Cardiac fibroblast (primary cell): ENCODE measurements at regions not wholly inside any gene's neighbourhood (a gene's known extent, or its start where the extent isn't known, plus 50 kb on each side); places are given as distances from the start of the nearest gene placed in this dataset.
"Not testable (repeated sequence)": the region's sequence is repeated elsewhere in the genome, so short reads cannot be mapped to it uniquely, and the experiment has no call there.

ENCODE experiments used
- DNase-seq, 2 donors: peaks; one replicate each; pipeline versions ENCODE4 v3.0.0 to v3.0.0-alpha.2; 2010; ENCODE audit warnings: low read depth in 2 of 2
- H3K4me3 ChIP-seq, 2 donors: replicated peaks in 1 of 2; 1 replicate in 1 of 2; 2 replicates in 1 of 2; pipeline ENCODE4 v1.5.1; 2011; ENCODE audit warnings: low read depth in 2 of 2, low read length in 2 of 2, mild to moderate bottlenecking in 2 of 2, moderate library complexity in 1 of 2
- TF ChIP-seq, protein P1 (sequence below): IDR thresholded peaks from one replicate; pipeline ENCODE4 v1.5.1; 2011; ENCODE audit warnings: low read depth, mild to moderate bottlenecking, low read length, inconsistent platforms

DNA sequence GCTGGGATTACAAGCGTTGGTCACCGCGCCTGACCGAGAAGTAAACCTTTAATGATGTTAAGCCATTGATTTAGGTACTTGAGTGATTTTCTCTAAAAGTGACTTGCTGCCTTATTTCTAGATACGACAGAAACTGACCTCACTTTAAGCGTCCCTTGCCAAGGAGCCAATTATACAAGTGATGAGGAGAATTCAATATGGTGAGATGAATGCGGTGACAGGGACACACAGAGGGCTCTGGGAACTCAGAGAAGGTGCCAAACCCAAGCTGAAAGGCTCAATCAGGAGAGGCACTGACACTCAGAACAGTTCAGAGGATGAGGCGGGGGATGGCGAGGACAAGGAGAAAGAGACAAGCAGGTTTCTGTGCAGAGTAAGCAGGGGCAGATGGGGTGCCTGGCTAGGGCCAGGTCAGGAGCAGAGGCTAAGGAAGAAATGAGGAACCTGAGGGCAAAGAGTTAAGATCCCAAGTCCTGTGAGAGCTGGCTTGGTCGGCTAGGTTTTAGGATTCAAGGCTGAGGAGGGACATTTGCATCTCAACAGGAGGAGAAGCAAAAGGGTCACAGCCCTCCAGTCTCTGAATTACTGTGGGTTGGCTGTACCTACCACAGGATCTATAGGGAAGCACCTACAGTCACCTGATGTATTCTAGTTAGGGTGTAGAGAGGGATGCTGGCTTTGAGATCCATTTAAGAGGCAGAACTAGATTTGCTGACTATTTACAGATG is 83.2 kb upstream of the USP24 start:
- no peak overlapping the region for H3K4me3 ChIP-seq
- TF ChIP-seq, protein P1, sequence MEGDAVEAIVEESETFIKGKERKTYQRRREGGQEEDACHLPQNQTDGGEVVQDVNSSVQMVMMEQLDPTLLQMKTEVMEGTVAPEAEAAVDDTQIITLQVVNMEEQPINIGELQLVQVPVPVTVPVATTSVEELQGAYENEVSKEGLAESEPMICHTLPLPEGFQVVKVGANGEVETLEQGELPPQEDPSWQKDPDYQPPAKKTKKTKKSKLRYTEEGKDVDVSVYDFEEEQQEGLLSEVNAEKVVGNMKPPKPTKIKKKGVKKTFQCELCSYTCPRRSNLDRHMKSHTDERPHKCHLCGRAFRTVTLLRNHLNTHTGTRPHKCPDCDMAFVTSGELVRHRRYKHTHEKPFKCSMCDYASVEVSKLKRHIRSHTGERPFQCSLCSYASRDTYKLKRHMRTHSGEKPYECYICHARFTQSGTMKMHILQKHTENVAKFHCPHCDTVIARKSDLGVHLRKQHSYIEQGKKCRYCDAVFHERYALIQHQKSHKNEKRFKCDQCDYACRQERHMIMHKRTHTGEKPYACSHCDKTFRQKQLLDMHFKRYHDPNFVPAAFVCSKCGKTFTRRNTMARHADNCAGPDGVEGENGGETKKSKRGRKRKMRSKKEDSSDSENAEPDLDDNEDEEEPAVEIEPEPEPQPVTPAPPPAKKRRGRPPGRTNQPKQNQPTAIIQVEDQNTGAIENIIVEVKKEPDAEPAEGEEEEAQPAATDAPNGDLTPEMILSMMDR = no peak
- DNase-seq = no peak

DNA sequence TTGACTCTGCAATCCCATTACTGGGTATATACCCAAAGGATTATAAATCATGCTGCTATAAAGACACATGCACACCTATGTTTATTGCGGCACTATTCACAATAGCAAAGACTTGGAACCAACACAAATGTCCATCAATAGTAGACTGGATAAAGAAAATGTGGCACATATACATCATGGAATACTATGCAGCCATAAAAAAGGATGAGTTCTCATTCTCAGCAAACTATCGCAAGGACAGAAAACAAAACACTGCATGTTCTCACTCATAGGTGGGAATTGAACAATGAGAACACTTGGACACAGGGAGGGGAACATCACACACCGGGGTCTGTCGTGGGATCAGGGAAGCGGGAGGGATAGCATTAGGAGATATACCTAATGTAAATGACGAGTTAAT is 81.1 kb upstream of the USP24 start:
- H3K4me3 ChIP-seq, DNase-seq: not testable (repeated sequence)

DNA sequence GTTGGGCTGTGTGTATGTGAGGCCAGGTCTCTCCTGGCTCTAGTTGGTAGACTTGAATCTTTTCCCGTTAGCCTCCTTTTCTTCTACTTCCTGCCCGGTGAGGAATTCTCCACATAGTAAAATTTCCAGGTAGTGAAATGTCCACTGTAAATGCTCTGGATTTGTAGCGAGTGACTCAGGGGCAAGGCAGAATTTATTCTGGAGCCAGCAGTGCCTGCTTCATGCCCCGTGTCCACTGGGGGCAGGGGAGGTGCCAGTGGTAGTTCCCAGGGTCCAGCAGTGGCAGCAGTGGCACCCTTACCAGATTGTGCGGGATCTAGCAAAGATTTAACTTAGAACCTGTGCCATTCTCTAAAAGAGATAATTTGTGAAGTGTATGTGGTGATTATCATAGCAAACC is 74.5 kb upstream of the USP24 start:
- H3K4me3 ChIP-seq = no peak overlapping the region
- DNase-seq = no peak
- TF ChIP-seq, protein P1 = peak; percentile 12

DNA sequence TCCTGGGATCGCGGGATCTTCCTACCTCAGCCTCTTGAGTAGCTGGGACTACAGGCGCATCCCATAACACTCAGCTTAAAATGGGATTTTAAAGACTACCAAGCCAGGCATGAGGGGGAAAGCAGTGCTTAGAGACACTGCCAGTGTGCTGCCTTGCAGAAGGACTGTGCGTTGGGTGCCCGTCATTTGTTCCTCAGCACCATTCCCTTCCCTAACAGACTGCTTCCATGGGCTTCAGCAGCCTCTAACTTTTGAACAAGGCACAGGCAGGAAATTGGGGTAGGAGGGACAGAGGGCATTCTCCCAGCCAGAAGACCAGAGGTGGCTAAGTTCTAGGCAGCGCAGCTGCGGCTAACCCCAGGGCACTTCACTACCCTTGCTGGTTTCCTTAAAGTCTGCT is 73.9 kb upstream of the USP24 start:
- no peak for DNase-seq
- no peak overlapping the region for H3K4me3 ChIP-seq
- TF ChIP-seq, protein P1 = no peak

DNA sequence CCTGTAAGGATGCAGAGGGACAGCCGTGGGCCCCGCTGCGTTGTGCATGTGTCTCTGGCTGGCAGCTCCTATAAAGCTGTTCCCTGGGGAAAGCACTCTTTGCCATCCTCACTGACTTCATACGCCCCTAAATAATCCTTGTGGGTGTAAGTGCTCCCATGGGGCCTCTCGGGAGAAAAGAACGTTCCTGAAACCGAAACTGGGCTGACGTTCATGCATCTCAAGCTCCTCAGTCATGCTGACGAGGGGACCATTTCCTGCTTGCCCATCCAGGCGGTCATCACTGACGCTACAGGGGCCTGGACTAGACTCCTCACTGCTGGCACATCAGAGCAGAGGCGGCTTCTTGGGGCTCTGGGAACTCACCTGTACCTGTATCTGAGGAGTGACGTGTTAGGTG is 73.1 kb upstream of the USP24 start:
- TF ChIP-seq, protein P1 = no peak
- no peak overlapping the region for H3K4me3 ChIP-seq
- DNase-seq = peak in 1 of 2 donors; percentile 92

DNA sequence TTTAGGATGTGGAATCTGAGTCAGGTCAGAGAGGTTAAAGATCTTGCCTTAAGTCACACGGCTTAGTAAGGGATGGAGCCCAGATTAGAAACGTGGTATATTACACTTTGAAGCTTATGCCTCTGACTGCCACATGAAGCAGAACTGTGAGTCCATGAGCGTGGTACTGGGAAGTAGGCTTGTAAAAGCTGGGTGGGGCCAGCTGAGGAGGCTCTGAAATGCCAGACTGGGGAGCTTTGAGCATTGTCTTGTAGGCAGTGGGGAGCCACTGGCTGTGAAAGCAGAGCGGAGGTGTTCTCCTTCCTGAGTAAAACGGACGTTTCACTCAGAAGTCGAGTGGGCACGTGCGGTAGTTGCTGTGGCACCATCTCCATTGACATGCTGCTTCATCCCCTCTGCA is 72.6 kb upstream of the USP24 start:
- no peak overlapping the region for H3K4me3 ChIP-seq
- DNase-seq = peak in 1 of 2 donors; percentile 28
- TF ChIP-seq, protein P1 = no peak

DNA sequence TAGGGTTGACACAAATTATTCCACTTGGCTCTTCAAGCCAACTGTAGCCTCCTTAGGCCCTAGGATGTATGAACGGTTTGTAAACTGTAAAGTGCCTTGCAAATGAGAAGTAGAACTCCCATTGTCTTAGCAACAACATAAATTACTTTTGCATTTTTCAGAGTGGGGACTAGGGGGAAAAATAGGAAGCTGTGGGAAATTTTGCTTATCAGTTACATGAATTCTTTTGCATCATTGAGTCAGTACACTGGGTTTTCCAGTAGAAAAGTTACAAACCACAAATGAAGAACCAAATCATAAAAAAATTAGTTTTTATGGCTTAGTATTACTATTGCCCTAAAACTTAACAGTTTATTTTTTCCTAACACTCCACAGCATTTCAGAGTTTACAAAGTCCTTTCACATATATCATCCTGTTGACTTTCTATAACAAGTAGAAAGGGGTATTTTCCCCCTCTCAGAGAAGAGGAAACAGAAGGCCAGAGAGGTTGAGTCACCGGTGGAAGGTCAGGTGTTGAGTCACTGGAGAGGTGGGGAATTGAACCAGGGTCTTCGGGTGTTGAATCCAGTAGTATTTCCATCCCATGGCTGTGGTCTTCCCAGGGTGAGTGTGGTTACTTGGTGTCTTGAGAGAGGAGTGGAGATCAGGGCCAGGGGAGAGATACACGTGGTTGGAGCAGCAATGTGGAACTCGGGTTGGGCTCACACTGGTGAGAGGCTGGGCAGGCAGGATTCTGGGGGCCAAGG is 71.9 kb upstream of the USP24 start:
- peak; percentile 30 to 44 for DNase-seq
- TF ChIP-seq, protein P1 = no peak
- no peak overlapping the region for H3K4me3 ChIP-seq
